ENCODE measurements at regions not wholly inside any gene's neighbourhood (a gene's known extent, or its start where the extent isn't known, plus 50 kb on each side); places are given as distances from the start of the nearest gene placed in this dataset.

DNA sequence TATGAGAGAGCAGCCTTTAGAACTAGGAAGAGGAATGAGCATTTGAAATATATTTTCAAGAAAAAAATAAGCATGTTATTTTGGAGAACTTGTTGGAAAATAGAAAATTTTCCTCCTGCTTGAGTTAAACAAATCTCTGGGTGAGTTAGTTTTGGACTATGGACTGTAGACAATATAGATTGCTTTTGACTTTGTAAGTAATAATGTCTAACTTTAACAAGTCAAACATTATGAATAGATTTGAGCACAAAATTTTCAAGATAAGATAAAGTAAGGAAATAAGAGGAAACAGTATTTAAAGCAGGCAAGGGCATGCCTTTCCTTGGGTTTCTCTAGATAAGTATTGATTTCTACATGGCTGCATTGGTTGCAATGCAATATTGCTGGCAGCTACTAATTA, 360.8 kb downstream of the LMO4 start:
- TF ChIP-seq, protein P1, sequence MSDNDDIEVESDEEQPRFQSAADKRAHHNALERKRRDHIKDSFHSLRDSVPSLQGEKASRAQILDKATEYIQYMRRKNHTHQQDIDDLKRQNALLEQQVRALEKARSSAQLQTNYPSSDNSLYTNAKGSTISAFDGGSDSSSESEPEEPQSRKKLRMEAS (IDR thresholded peaks at IDR 0.05) = no peak
- TF ChIP-seq HNF4G (IDR thresholded peaks at IDR 0.05) (no peak), NR2F2 (IDR thresholded peaks at IDR 0.05) (no peak), TAF1 (conservative IDR thresholded peaks at IDR 0.05) (no peak), EGR1 (IDR thresholded peaks at IDR 0.05; ENCODE audit: low read depth in 2 of 2) (no peak), FOXA1 (IDR thresholded peaks at IDR 0.05) (no peak), RAD21 (IDR thresholded peaks at IDR 0.05) (no peak), HNF4A (conservative IDR thresholded peaks at IDR 0.05) (no peak), SP1 (IDR thresholded peaks at IDR 0.05) (no peak), FOXA2 (IDR thresholded peaks at IDR 0.05) (no peak)
- TF ChIP-seq, protein P2, sequence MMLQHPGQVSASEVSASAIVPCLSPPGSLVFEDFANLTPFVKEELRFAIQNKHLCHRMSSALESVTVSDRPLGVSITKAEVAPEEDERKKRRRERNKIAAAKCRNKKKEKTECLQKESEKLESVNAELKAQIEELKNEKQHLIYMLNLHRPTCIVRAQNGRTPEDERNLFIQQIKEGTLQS (IDR thresholded peaks at IDR 0.05) = no peak
- TF ChIP-seq, protein P3, sequence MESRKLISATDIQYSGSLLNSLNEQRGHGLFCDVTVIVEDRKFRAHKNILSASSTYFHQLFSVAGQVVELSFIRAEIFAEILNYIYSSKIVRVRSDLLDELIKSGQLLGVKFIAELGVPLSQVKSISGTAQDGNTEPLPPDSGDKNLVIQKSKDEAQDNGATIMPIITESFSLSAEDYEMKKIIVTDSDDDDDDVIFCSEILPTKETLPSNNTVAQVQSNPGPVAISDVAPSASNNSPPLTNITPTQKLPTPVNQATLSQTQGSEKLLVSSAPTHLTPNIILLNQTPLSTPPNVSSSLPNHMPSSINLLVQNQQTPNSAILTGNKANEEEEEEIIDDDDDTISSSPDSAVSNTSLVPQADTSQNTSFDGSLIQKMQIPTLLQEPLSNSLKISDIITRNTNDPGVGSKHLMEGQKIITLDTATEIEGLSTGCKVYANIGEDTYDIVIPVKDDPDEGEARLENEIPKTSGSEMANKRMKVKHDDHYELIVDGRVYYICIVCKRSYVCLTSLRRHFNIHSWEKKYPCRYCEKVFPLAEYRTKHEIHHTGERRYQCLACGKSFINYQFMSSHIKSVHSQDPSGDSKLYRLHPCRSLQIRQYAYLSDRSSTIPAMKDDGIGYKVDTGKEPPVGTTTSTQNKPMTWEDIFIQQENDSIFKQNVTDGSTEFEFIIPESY (IDR thresholded peaks at IDR 0.05) = no peak
- DNase-seq (ENCODE audit: low spot score) = no peak
- H3K9me3 ChIP-seq (ENCODE audit: control insufficient read depth in 4 of 4, low read length in 3 of 4) = no peaks in the 10 kb centered on the region

DNA sequence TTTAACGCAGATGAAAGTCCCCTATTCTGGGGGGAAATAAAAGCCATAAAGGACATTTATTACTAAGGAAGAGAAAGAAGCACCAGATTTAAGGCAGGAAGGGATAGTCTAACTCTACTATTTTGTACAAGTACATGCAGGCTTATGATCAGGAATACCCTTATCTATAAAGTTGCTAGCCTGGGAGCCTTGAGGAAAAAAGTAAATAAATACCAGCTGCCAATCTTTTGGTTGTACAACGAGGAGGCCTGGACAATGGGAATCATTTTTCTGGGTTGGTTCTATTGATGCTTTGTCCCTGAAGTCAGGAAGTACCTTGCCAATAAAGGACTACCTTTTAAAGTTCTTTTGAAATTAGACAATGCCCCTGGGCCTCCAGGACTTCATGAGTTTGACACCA, 367.8 kb downstream of the LMO4 start:
- WGBS = 61% methylated on average over 2 of the region's 2 CpGs
- no peaks in the 10 kb centered on the region for H3K4me1 ChIP-seq (ENCODE audit: control insufficient read depth in 4 of 4, insufficient read depth in 4 of 4, low read length in 3 of 4)
- DNase-seq (ENCODE audit: low spot score) = no peak
- no peaks in the 10 kb centered on the region for H3K36me3 ChIP-seq (ENCODE audit: control insufficient read depth in 4 of 4, insufficient read depth in 3 of 4, low read depth in 1 of 4, low read length in 3 of 4)
- H3K9ac ChIP-seq (ENCODE audit: low read depth in 1 of 2, low read length in 2 of 2) = no peak overlapping the region
- no peak overlapping the region for H3K27ac ChIP-seq (ENCODE audit: low read depth in 1 of 2, low read length in 2 of 2)
- no peaks in the 10 kb centered on the region for H3K27me3 ChIP-seq (ENCODE audit: control insufficient read depth in 4 of 4, insufficient read depth in 4 of 4, low read length in 3 of 4)
- H3K4me3 ChIP-seq (ENCODE audit: low read depth in 1 of 3, low read length in 3 of 3) = no peak overlapping the region
- no peaks in the 10 kb centered on the region for H3K9me3 ChIP-seq (ENCODE audit: control insufficient read depth in 4 of 4, low read length in 3 of 4)
- TF ChIP-seq HNF4A (conservative IDR thresholded peaks at IDR 0.05) = no peak

More for the DNA sequence above, 360.8 kb downstream of the LMO4 start:
- H3K36me3 ChIP-seq (ENCODE audit: control insufficient read depth in 4 of 4, insufficient read depth in 3 of 4, low read depth in 1 of 4, low read length in 3 of 4) = no peaks in the 10 kb centered on the region
- H3K27me3 ChIP-seq (ENCODE audit: control insufficient read depth in 4 of 4, insufficient read depth in 4 of 4, low read length in 3 of 4) = no peaks in the 10 kb centered on the region
- no peak overlapping the region for H3K9ac ChIP-seq (ENCODE audit: low read depth in 1 of 2, low read length in 2 of 2)
- H3K4me3 ChIP-seq (ENCODE audit: low read depth in 1 of 3, low read length in 3 of 3) = no peak overlapping the region
- H3K27ac ChIP-seq (ENCODE audit: low read depth in 1 of 2, low read length in 2 of 2) = no peak overlapping the region
- peaks cover 0 to 2% (median under 1%) of the 10 kb centered on the region in 4 donors for H3K4me1 ChIP-seq (ENCODE audit: control insufficient read depth in 4 of 4, insufficient read depth in 4 of 4, low read length in 3 of 4)

DNA sequence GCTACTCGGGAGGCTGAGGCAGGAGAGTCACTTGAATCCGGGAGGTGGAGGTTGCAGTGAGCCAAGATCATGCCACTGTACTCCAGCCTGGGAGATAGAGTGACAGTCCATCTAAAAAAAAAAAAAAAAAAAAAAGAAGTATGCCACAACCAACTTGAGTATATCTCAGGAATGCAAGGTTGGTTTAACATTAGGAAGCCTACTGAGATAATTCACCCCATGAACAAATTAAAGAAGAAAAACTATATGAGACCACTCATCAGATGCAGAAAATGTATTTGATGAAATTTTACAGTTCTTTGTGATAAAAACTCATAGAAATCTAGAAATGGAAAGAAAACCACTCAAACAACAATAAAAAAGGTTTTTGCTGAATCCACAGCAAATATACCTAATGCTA, 373.8 kb downstream of the LMO4 start:
- Histone ChIP-seq H3K27me3 (ENCODE audit: control insufficient read depth in 4 of 4, insufficient read depth in 4 of 4, low read length in 3 of 4) (no peaks in the 10 kb centered on the region), H3K9me3 (ENCODE audit: control insufficient read depth in 4 of 4, low read length in 3 of 4) (peaks cover 0 to 10% (median 0%) of the 10 kb centered on the region in 4 donors), H3K27ac (ENCODE audit: low read depth in 1 of 2, low read length in 2 of 2) (no peak overlapping the region), H3K36me3 (ENCODE audit: control insufficient read depth in 4 of 4, insufficient read depth in 3 of 4, low read depth in 1 of 4, low read length in 3 of 4) (no peaks in the 10 kb centered on the region), H3K9ac (ENCODE audit: low read depth in 1 of 2, low read length in 2 of 2) (no peak overlapping the region), H3K4me3 (ENCODE audit: low read depth in 1 of 3, low read length in 3 of 3) (no peak overlapping the region), H3K4me1 (ENCODE audit: control insufficient read depth in 4 of 4, insufficient read depth in 4 of 4, low read length in 3 of 4) (no peaks in the 10 kb centered on the region)
- WGBS = 95% methylated on average over 2 of the region's 2 CpGs
- TF ChIP-seq, protein P4, sequence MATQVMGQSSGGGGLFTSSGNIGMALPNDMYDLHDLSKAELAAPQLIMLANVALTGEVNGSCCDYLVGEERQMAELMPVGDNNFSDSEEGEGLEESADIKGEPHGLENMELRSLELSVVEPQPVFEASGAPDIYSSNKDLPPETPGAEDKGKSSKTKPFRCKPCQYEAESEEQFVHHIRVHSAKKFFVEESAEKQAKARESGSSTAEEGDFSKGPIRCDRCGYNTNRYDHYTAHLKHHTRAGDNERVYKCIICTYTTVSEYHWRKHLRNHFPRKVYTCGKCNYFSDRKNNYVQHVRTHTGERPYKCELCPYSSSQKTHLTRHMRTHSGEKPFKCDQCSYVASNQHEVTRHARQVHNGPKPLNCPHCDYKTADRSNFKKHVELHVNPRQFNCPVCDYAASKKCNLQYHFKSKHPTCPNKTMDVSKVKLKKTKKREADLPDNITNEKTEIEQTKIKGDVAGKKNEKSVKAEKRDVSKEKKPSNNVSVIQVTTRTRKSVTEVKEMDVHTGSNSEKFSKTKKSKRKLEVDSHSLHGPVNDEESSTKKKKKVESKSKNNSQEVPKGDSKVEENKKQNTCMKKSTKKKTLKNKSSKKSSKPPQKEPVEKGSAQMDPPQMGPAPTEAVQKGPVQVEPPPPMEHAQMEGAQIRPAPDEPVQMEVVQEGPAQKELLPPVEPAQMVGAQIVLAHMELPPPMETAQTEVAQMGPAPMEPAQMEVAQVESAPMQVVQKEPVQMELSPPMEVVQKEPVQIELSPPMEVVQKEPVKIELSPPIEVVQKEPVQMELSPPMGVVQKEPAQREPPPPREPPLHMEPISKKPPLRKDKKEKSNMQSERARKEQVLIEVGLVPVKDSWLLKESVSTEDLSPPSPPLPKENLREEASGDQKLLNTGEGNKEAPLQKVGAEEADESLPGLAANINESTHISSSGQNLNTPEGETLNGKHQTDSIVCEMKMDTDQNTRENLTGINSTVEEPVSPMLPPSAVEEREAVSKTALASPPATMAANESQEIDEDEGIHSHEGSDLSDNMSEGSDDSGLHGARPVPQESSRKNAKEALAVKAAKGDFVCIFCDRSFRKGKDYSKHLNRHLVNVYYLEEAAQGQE (IDR thresholded peaks at IDR 0.05) = no peak
- TF ChIP-seq, protein P2 (IDR thresholded peaks at IDR 0.05) = no peak
- TF ChIP-seq, protein P3 (IDR thresholded peaks at IDR 0.05) = no peak
- TF ChIP-seq GABPA (IDR thresholded peaks at IDR 0.05 in 1 of 2, conservative IDR thresholded peaks at IDR 0.05 in 1 of 2) (no peak), NR2F2 (IDR thresholded peaks at IDR 0.05) (no peak), FOXA2 (IDR thresholded peaks at IDR 0.05) (no peak), HNF4G (IDR thresholded peaks at IDR 0.05) (no peak), SP1 (IDR thresholded peaks at IDR 0.05) (no peak), RXRA (IDR thresholded peaks at IDR 0.05) (no peak)
- TF ChIP-seq, protein P5, sequence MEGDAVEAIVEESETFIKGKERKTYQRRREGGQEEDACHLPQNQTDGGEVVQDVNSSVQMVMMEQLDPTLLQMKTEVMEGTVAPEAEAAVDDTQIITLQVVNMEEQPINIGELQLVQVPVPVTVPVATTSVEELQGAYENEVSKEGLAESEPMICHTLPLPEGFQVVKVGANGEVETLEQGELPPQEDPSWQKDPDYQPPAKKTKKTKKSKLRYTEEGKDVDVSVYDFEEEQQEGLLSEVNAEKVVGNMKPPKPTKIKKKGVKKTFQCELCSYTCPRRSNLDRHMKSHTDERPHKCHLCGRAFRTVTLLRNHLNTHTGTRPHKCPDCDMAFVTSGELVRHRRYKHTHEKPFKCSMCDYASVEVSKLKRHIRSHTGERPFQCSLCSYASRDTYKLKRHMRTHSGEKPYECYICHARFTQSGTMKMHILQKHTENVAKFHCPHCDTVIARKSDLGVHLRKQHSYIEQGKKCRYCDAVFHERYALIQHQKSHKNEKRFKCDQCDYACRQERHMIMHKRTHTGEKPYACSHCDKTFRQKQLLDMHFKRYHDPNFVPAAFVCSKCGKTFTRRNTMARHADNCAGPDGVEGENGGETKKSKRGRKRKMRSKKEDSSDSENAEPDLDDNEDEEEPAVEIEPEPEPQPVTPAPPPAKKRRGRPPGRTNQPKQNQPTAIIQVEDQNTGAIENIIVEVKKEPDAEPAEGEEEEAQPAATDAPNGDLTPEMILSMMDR (IDR thresholded peaks at IDR 0.05; ENCODE audit: low read depth, low read length, missing input control) = no peak
- no peak for DNase-seq (ENCODE audit: low spot score)
